Dedifferentiated amniotic fluid mesenchymal stem cell (primary cell): ENCODE measurements at regions not wholly inside any gene's neighbourhood (a gene's known extent, or its start where the extent isn't known, plus 50 kb on each side); places are given as distances from the start of the nearest gene placed in this dataset.

Source experiments
- DNase-seq: peaks from one replicate; pipeline ENCODE4 v3.0.0-alpha.2; 2016; ENCODE audit errors: extremely low spot score

DNA sequence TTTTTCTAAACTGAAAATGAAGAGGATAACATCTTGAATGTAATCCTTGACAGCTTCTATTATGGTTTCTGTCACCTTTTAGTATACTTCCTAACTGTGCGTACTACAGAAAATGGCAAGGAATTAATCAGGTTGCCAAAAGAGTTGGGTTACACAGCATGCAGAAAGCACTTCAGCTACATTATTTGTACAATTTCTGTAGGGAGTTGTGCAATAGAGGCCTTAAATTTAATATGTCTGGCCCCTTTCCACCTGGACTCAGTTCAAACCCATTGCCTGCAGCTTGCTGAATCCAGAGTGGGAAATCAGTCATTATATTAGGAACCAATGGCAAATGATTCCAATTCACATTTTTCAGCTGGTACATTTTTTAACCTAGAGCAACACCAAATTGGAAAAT, 549.7 kb downstream of the CSNK1G3 start:
- DNase-seq: peak; percentile 55

DNA sequence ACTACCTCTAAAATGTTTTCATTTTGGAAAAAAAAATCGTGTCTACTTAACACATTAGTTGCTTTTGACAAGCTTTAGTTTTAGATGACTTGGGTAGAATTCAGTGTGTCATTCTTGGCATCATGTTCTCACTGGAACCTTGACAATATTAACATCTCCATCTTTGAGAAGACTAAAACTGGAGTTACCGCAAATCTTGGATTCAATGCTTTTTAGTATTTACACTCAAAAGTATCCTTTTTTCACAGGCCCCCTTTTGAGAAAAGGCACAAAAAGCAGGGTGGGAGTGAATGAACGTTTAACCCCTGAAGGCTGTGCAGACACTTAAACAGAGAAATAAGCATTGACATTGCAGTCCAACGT, 549.1 kb downstream of the CSNK1G3 start:
- no peak for DNase-seq

DNA sequence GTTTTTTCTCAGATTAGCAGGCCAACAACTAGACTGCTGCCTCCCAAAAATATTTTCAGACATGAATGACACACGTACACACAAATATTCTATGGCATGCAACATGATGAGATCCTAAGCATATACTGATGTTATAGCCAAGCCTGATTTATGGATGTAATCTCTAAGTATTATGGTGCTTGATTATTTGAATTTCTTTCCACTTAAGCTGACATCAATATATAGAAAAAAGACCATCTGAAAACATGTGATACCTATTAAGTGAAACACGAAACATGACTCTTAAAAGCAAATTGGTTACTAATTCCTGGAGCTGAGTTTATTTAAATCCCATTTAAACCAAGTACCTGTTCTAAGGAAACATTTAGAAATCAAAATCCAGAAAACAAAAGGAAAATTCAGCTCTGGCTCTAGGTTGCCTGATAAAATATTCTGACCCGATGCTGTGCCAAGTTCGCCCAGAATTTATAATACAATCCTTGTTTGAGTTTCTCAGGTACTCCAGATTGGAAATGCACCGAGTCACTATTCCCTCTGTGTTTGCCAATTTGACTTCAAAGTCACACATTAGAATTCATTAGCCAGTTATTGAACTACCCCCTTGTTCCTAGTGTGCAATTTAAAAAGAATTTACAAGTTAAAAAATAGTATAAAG, 548.6 kb downstream of the CSNK1G3 start:
- DNase-seq: no peak

DNA sequence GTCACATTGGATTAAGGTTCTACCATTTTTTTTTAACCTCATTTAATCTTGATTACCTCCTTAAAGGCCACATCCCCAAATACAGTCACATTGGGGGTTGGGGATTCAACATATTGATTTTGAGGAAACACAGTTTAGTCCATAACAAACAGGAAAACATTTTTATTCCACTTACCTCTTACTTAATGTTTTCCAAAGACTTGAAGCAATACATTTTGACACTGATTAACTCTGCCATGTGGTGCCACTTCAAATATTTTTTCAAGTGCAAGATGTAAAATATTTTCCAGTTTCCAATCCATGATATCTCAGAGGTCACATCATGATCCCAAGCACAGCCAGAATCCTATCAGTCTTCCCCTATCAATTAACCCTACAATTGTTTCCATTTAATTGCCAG, 548.0 kb downstream of the CSNK1G3 start:
- no peak for DNase-seq

DNA sequence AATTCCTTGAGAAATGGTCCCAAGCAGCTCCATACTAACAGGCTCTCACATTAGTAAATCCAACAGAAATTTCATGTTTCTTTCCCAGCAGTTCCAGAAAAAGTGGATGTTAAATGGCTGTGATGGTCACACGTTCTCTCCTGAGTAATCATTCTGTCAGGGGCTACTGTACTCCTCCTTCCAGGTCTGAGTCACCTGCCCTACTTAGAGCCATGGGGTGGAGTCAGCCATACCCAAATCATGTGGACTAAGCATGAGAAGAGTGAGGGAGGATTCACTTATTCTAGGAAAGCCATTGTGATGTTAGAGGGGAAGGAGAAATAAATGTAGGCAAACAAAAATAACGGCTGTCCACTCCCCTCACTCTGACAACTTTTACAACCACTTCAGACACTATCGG, 547.2 kb downstream of the CSNK1G3 start:
- no peak for DNase-seq

DNA sequence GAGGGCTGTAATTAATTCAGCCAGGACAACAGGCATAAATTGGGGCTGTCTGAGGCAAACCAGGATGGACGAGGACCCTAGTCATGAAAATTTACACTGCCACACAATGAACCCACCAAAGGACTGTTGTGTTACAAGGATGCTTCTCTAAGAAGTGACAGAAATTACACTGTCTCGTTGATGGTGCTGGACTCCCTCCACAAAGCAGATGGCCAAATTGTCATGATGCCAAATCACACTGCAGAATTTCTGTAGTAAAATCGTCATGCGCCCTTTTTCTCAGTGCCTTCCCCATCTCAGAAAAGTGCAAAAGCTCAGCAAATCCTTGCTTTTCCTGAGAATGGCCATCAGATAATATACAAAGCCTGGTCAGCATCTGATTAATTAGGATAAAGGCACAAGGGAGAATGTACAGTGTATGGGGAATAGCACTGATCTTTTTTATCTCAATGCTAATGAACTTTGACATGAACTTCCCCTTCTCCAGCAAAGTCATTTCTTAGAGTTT, 545.8 kb downstream of the CSNK1G3 start:
- DNase-seq: no peak

DNA sequence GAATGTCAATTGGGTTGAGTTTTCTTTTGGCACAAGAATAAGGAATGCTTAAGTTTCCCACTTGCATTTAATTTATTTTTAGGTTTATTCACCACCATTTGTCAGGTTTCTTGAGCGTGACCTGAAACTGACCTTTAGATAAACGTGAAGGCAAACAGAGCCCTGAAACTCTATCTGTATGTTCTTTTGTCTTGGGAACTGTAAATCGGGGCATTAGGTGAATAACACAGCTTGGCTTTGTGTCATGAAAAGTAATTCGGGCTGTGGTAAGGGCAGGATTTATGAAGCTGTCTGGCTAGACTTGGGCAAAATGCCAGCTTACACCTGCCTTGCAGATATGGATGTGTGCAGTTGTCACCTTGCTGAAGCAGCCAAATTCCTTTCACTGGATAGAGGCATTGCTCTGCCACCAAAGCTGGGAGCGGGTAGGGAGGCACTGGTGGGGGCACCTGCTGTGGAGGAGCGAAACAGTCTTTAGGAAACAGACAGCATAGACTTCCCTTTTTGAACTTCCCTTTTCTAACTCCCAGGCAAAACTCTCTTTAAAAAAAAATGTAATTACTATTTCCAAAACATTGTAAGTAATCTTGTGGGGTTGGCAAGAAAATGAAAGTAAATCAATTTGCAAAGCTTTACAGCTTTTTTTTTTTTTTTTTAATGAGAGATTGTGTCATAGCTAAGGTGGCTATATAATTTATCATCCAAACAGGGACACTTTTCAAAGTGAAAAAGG, 545.2 kb downstream of the CSNK1G3 start:
- DNase-seq: no peak

DNA sequence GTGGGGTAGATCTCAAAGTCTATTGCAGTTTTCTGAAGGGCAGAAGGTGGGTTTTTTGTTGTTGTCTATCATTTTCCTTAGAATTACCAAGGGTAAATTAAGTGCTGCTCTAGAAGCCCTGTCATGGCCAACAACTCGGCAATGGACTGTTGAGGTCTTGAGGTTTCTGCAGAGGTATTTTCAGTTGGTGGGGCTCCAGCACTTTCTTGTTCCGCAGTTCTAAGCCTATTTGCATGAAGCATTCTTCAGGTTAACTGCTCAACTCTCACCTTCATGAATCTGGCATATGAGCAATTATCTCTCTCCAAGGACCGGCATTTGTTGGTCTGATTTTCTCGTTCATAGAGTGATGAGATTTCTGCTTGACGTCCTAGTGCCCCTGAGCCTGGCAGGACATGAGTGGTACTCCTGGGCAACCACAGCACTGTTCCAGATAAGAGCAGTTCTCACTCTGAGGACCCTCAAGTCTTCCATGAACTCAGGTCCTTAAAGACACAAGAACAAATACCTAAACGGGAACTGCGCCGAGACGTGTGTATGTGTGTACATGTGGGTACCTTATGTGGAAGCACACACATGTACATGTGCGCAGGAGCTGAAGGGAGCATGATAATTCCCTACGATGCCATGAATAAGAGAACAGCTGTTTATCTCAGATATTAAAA, 544.5 kb downstream of the CSNK1G3 start:
- no peak for DNase-seq

DNA sequence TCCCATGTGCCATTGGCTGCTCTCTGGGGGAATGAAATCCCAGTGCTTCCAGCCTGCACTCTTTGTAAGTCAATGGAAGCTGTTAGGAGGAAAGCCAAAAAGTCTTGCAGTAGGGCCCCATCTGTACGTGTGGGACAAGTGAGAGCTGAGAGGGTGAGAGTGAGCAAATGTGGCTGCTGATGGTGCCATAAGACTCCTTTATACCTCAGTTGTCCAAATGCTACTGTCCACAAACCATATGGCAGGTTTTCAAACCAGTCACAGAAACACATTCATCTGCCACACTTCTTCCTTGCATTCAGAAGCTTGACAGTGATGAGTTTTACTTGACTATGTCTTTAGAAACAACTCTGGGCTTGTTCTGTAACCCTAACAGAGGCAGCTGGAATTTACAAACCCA, 543.8 kb downstream of the CSNK1G3 start:
- no peak for DNase-seq

DNA sequence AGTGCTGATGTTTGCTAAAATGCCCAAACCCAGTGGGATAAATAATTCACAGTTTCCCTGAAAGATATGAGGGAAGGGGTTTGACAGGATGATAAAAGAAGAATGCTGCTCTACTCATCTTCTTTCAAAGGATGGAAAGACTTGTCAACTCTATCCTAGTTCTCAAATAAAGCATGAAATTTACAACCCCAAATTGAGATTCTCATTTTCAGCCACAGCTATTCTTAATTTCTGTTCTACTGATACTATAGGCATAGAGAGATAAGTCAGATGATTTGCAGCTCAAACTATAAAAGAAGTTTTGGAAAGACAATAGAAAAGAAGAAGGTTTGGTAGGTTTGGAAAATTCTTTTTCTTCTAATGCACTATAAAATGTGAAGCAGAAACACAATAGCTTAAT, 542.6 kb downstream of the CSNK1G3 start:
- DNase-seq: no peak

DNA sequence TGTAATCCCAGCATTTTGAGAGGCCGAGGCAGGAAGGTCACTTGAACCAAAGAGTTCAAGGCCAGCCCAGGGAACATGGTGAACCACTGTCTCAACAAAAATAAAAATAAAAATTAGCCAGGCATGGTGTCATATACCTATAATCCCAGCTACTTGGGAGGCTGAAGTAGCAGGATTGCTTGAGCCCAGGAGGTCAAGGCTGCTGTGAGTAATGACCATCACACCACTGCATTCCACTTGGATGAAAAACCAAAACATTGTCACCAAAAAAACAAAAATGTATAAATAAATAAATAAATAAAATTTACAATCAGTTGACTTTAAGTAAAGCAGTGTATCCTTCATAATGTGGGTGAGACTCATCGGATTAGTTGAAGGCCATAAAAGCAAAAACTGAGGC, 541.4 kb downstream of the CSNK1G3 start:
- DNase-seq: no peak

DNA sequence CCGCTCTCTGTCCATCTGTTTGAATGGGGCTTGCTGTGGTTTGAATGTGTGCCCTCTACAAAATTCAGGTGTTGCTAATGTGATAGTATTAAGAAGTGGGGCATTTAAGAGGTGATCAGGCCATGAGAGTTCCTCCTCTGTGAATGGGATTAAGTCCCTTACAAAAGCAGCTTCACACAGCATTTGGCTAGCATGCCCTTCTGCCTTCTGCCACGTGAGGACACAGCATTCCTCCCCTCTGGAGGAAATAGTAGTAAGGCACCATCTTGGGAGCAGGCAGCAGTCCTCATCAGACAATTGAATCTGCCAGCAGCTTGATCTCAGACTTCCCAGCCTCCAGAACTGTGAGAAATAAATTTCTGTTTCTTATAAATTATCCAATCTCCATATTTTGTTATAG, 540.2 kb downstream of the CSNK1G3 start:
- DNase-seq: no peak

DNA sequence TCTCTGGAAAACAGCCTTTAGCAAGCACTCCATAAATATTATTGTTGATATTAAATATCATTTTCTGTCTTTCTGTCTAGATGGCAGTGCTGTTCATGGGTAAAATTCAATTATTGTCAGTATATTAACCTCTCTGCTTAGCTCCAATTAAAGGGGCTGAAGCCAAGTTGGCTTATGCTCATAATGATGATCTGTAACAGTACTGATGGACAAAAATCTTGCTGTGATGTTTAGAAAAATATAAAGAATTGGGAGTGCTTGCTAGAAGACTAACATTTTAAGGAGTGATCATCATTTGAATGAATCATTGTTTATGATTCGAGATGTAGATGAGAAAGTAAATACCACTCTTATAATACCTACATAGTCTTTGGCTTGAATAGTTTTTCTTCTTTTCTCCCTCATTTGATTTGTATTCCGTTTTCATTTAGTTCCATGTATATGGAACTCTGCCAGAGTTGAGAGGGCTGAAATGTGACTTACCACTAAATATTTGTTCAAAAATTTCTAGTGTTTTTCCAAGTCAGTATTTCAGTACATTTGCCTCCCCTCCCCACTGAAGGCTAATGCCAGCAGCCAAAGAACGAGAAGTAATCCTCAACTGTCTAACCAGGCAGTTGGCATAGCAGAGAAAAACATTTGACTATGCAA, 538.3 kb downstream of the CSNK1G3 start:
- DNase-seq: no peak

DNA sequence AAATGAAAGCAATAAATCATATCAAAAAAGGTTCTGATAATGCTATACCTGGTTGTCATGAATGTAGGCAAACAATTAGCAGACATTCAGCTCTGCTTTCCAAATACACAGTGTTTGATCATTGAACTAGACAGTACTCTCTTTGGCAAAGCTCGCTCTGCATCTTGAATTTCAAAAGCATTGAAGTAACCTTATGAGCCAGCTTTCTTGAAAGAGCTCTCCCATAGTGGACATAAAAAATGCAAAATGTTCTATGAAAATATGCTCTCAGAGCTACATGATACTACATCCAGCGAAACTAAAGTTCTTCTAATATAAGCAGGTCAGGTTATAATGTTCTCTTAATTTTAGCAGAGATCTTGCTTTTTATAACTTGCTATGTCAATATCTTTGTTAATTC, 533.4 kb downstream of the CSNK1G3 start:
- DNase-seq: no peak

DNA sequence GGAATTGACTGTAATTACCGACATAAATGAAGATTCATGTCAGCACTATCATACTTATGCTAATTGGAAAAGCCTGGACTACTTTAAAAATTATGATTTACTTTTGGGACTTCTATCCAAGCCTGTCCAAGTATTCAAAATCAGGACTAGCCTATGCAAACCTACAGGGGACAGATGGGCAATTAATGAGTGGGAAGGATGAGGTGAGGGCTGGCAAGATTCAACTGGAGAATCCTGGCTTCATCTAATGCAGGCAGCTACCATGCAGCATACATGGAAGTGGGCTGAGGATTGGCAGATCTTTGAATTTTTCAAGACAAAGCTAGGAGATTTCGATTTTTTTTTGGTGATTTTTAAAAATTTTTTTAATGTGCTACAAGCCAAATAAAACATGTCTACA, 532.6 kb downstream of the CSNK1G3 start:
- DNase-seq: no peak

DNA sequence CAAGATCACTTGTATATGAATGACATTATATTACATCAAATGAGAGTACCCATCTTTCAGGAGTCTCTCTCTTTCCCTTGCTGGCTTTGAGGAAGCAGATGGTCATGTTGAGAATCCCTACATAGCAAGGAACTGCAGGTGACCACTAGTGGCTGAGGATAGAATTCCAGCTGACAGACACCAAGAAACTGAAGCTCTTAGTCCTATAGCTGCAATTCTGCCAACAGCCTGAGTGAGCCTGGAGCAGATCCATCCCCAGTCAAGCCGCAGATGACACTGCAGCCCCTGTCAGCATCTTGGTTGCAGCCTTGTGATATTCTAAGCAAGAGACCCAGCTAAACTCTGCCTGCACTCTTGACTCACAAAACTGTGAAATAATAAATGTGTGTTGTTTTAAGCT, 531.5 kb downstream of the CSNK1G3 start:
- no peak for DNase-seq

DNA sequence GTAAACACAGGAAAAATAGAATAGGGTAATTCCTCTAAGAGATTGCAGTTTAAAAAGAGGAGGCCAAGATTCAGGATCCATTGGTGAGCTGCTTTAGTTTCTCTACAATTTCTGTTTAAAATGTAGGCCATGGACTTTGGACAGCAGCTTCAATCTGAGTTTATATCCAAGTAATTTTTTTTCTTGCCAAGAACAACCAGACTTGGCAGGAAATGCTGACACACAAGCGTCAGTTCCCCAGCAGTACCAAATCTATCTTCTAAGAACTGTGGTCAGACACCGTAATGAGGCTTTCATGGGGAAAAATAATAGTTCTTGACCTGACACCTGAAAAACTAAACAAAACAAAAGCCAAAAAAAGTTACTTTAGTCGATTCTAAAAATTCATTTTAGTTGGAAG, 528.8 kb downstream of the CSNK1G3 start:
- no peak for DNase-seq

DNA sequence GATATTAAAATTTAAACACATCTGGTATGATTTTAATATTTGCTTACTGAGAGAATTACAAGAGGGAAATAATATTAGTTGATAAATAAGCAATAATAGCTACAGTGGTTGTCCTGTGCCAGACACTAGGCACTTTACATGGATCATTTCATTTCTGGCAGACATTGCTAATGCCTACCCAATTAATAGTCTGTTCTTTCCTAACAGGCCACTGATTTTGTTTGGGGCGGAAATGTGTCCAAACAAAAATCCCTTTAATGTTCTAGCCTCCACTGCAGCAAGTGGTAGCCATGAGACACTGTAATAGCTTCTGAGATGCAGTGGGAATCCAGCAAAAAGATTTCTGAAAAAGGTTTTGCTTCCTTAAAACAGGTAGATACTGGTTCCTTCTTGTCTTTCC, 527.4 kb downstream of the CSNK1G3 start:
- DNase-seq: no peak

DNA sequence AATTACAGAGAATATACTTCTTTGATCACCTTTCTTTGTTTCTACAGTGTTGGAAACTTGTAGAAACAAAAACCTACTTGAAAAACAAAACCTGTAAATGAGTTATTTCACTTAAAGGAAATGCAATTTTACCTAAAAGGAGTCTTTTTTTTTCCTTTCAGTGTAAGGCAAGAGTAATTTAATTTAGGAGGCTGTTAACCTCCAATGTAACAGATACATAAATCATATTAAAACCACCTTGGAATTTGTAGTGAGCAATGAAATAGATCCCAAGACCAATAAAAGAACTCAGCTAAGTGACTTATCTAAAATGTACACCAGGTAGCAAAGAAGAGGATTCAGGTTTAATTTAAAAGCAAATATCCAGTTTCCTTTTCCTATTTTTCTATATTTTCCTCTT, 524.8 kb downstream of the CSNK1G3 start:
- no peak for DNase-seq

DNA sequence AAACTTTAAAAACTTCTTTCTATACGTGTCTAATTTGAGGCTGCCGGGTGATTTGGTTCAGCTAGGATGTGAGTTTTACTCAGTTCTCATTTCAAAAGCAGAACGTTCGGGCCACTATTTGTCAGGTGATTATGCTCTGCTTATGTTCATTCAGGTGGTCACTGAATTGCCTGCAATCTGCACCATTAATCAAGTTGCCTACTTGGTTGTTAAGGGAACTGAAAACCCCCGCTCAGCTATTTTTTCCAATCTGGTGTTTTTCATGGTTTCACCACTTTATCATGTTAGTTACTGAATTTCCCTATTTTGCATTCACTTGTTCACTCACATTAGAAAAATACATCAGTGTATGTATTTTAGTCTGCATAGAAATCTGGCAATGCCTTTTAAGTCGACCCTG, 523.0 kb downstream of the CSNK1G3 start:
- no peak for DNase-seq

DNA sequence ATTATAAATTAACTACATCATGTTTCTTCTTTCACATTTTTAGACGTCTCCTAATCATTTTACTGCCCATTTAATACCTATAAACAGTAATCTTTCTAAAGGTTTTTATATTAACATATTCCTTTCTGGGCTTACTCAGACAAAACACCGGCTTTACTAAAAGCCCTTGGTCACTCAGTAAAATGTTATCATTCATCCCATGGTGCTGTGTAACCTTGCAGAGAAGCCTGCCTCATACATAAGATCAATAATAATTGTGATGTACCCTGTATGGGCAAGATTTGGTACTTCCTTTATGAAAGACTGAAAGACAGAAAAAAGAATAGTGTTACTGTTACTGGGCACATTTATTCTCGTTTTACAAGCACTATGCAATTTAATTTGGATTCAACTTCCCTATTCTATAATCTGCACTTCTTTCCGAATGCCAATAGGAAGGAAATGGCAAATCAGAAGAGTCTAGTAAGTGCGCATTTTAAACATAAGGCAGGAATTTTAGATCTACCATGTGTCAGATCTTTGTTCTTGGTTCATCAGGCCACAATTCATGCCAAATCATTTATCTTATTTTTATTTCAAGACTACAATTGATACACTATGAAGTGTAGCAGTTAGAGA, 522.2 kb downstream of the CSNK1G3 start:
- no peak for DNase-seq

DNA sequence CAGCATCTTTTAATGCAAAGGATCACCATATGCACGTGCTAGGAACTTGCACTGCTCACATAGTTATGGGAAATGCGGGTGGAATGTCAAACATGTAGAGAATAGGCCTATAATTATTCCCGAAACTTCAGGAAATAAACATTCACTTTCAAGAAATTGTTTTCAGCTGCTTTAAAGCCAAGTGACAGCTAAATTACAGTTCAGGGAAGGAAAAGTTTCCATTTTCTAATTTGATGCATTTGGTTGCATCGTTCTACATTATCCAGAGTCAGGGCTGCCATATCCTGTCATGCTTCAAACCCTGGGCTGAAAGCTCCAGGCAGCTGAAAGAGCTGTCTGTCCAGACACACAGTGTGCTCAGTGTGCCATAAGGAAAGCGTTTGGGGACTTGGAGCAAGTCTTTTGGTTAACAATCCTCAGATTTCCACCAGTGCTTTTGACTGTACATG, 518.1 kb downstream of the CSNK1G3 start:
- DNase-seq: no peak
